ENCODE measurements at regions not wholly inside any gene's neighbourhood (a gene's known extent, or its start where the extent isn't known, plus 50 kb on each side); places are given as distances from the start of the nearest gene placed in this dataset.

DNA sequence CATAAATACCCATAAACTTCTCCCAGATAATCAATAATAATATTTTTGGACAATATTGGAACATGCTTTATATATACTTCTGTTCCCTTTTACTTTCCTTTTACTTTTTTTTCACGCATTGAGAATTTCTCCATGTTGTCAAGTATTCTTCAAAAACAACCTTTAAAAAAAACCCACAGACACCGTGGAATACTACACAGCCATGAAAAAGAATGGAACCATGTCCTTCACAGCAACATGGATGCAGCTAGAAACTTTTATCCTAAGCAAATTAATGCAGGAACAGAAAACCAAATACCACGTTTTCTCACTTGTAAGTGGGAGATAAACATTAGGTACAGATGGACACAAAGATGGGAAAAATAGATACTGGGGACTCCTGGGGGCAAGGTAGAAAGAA is 854.7 kb downstream of the TBC1D22A start:
- no peaks in the 10 kb centered on the region for H3F3A ChIP-seq (ENCODE audit: low read depth)
- no peak overlapping the region for H2AFZ ChIP-seq (ENCODE audit: low read length)
- no peak overlapping the region for H3K4me3 ChIP-seq (ENCODE audit: low read length, poor library complexity, severe bottlenecking)
- H3K4me2 ChIP-seq (ENCODE audit: low read depth, low read length, poor library complexity, severe bottlenecking): no peak overlapping the region
- H3K79me2 ChIP-seq (ENCODE audit: insufficient read depth, low read length): no peaks in the 10 kb centered on the region
- H3K27me3 ChIP-seq (ENCODE audit: insufficient read depth, low read length, poor library complexity, severe bottlenecking): no peaks in the 10 kb centered on the region
- TF ChIP-seq, protein P1, sequence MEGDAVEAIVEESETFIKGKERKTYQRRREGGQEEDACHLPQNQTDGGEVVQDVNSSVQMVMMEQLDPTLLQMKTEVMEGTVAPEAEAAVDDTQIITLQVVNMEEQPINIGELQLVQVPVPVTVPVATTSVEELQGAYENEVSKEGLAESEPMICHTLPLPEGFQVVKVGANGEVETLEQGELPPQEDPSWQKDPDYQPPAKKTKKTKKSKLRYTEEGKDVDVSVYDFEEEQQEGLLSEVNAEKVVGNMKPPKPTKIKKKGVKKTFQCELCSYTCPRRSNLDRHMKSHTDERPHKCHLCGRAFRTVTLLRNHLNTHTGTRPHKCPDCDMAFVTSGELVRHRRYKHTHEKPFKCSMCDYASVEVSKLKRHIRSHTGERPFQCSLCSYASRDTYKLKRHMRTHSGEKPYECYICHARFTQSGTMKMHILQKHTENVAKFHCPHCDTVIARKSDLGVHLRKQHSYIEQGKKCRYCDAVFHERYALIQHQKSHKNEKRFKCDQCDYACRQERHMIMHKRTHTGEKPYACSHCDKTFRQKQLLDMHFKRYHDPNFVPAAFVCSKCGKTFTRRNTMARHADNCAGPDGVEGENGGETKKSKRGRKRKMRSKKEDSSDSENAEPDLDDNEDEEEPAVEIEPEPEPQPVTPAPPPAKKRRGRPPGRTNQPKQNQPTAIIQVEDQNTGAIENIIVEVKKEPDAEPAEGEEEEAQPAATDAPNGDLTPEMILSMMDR (conservative IDR thresholded peaks at IDR 0.05; ENCODE audit: low read length): no peak
- TF ChIP-seq EZH2phosphoT487 (IDR thresholded peaks at IDR 0.05; ENCODE audit: borderline replicate concordance): no peak
- H3K9ac ChIP-seq (ENCODE audit: low read depth, low read length, poor library complexity, severe bottlenecking): no peak overlapping the region
- peaks cover 10% of the 10 kb centered on the region; the same call in 1 of the 2 replicates for H3K9me3 ChIP-seq (ENCODE audit: insufficient read depth, low read depth, low read length)
- H3K4me1 ChIP-seq (ENCODE audit: insufficient read depth, low read length, poor library complexity, severe bottlenecking): no peaks in the 10 kb centered on the region
- no peaks in the 10 kb centered on the region for H3K9me2 ChIP-seq (replicated peaks; ENCODE audit: low read depth, low read length)
- no peaks in the 10 kb centered on the region for H4K20me1 ChIP-seq (ENCODE audit: insufficient read depth, low read length, poor library complexity, severe bottlenecking)
- no peaks in the 10 kb centered on the region for H3K36me3 ChIP-seq (ENCODE audit: insufficient read depth, low read length)

DNA sequence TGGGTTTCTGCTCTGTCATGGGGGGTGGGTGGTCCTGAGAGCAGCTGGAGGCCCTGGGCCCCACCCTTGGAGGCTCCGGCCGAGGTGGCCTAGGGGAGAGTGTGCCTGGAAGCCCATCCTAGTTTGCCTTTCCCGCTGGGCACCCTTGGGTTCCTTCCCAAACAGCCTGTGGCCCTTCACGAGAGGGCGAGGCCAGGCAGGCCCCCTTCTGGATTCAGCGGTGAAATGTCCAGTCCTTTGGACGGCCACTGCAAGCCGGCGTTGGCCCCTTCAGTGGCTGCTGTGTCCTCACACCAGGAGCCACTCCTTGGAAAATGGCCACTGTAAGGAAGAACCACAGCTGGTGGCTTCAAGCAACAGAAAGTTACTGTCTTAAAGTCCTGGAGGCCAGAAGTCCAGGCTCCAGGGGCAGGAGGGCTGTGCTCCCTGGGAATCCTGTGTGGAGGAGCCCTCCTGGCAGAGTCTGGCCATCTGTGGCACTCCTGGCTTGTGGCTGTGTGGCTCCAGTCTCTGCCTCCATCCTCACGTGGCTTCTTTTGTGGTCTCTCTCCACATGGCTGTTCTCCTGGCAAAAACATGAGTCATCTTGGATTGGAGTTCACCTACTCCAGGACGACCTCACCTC is 854.1 kb downstream of the TBC1D22A start:
- Histone ChIP-seq H3K4me1 (ENCODE audit: insufficient read depth, low read length, poor library complexity, severe bottlenecking) (no peaks in the 10 kb centered on the region), H4K20me1 (ENCODE audit: insufficient read depth, low read length, poor library complexity, severe bottlenecking) (no peaks in the 10 kb centered on the region), H3F3A (ENCODE audit: low read depth) (no peaks in the 10 kb centered on the region), H3K79me2 (ENCODE audit: insufficient read depth, low read length) (no peaks in the 10 kb centered on the region), H3K9ac (ENCODE audit: low read depth, low read length, poor library complexity, severe bottlenecking) (no peak overlapping the region), H3K36me3 (ENCODE audit: insufficient read depth, low read length) (no peaks in the 10 kb centered on the region), H3K9me3 (ENCODE audit: insufficient read depth, low read depth, low read length) (peaks cover 10% of the 10 kb centered on the region; the same call in 1 of the 2 replicates), H3K4me3 (ENCODE audit: low read length, poor library complexity, severe bottlenecking) (no peak overlapping the region), H3K9me2 (replicated peaks; ENCODE audit: low read depth, low read length) (no peaks in the 10 kb centered on the region), H3K4me2 (ENCODE audit: low read depth, low read length, poor library complexity, severe bottlenecking) (no peak overlapping the region), H3K27me3 (ENCODE audit: insufficient read depth, low read length, poor library complexity, severe bottlenecking) (no peaks in the 10 kb centered on the region), H2AFZ (ENCODE audit: low read length) (no peak overlapping the region)
- TF ChIP-seq EZH2phosphoT487 (IDR thresholded peaks at IDR 0.05; ENCODE audit: borderline replicate concordance): no peak
- TF ChIP-seq, protein P1 (conservative IDR thresholded peaks at IDR 0.05; ENCODE audit: low read length): no peak

- Histone ChIP-seq H3K27me3 (ENCODE audit: insufficient read depth, low read length, poor library complexity, severe bottlenecking) (no peaks in the 10 kb centered on the region), H3K4me1 (ENCODE audit: insufficient read depth, low read length, poor library complexity, severe bottlenecking) (no peaks in the 10 kb centered on the region), H3K9me3 (ENCODE audit: insufficient read depth, low read depth, low read length) (peaks cover 10% of the 10 kb centered on the region; the same call in 1 of the 2 replicates), H2AFZ (ENCODE audit: low read length) (no peak overlapping the region), H3K4me3 (ENCODE audit: low read length, poor library complexity, severe bottlenecking) (no peak overlapping the region), H3K9ac (ENCODE audit: low read depth, low read length, poor library complexity, severe bottlenecking) (no peak overlapping the region), H3K4me2 (ENCODE audit: low read depth, low read length, poor library complexity, severe bottlenecking) (no peak overlapping the region), H3K79me2 (ENCODE audit: insufficient read depth, low read length) (no peaks in the 10 kb centered on the region), H3K9me2 (replicated peaks; ENCODE audit: low read depth, low read length) (no peaks in the 10 kb centered on the region), H3F3A (ENCODE audit: low read depth) (no peaks in the 10 kb centered on the region), H3K36me3 (ENCODE audit: insufficient read depth, low read length) (no peaks in the 10 kb centered on the region), H4K20me1 (ENCODE audit: insufficient read depth, low read length, poor library complexity, severe bottlenecking) (no peaks in the 10 kb centered on the region)
- TF ChIP-seq, protein P1 (conservative IDR thresholded peaks at IDR 0.05; ENCODE audit: low read length): no peak
- TF ChIP-seq EZH2phosphoT487 (IDR thresholded peaks at IDR 0.05; ENCODE audit: borderline replicate concordance): no peak
Measured at GRCh38 chr22:47615051-47615450, 852.6 kb downstream of the TBC1D22A start.
